SK-N-SH (cell line): ENCODE measurements at regions not wholly inside any gene's neighbourhood (a gene's known extent, or its start where the extent isn't known, plus 50 kb on each side); places are given as distances from the start of the nearest gene placed in this dataset.

Experiments
- CTCF ChIA-PET: fragments of 300-600, 350-600 bp; formaldehyde crosslinking; extraction: SDS; loops from one replicate; lab custom pipeline; 2021; lab: Yijun Ruan, JAX
- POLR2A ChIA-PET: fragments of 350-600 bp; sonication (Branson Sonifier 250); formaldehyde crosslinking; extraction: SDS; loops from one replicate; lab custom pipeline; 2020; ENCODE audit warnings: antibody characterized with exemption, inconsistent platforms; lab: Yijun Ruan, JAX
- DNase-seq: peaks from one replicate; pipeline ENCODE4 v3.0.0; 2012
- H2AFZ ChIP-seq: fragments of 200-600 bp; sonication (generic); 2 replicates; pipeline ENCODE4 v1.8.1; 2016; ENCODE audit warnings: antibody characterized with exemption, mild to moderate bottlenecking, low read depth
- H3F3A ChIP-seq: fragments of 200-600 bp; sonication (generic); replicated peaks from 2 replicates; pipeline ENCODE3; 2016; ENCODE audit warnings: antibody characterized with exemption, mild to moderate bottlenecking; ENCODE audit not compliant: insufficient read depth
- H3K27ac ChIP-seq, 2 experiments: fragments of 200-500 bp in 1 of 2; fragments of 200-600 bp in 1 of 2; sonication (Bioruptor generic) in 1 of 2; sonication (generic), shearing (Covaris generic) in 1 of 2; 2 replicates each; pipeline versions ENCODE4 v1.5.1 to v1.6.1; 2014 to 2016; ENCODE audit warnings: low read depth in 2 of 2, inconsistent platforms in 1 of 2, low read length in 1 of 2, mild to moderate bottlenecking in 1 of 2, mixed read lengths in 1 of 2
- H3K27me3 ChIP-seq: fragments of 200-600 bp; sonication (generic), shearing (Covaris generic); 2 replicates; pipeline ENCODE4 v1.6.1; 2016; ENCODE audit warnings: mixed run types; ENCODE audit not compliant: insufficient read depth
- H3K36me3 ChIP-seq, 2 experiments: fragments of 200-500 bp in 1 of 2; fragments of 200-600 bp in 1 of 2; sonication (Bioruptor generic) in 1 of 2; sonication (generic) in 1 of 2; replicated peaks in 1 of 2; 2 replicates each; pipeline versions ENCODE3 to v1.5.1; 2014 to 2016; ENCODE audit warnings: low read length in 1 of 2, mild to moderate bottlenecking in 1 of 2; ENCODE audit not compliant: insufficient read depth in 2 of 2, control insufficient read depth in 1 of 2
- H3K4me1 ChIP-seq, 2 experiments: fragments of 200-500 bp in 1 of 2; fragments of 200-600 bp in 1 of 2; sonication (Bioruptor generic) in 1 of 2; sonication (generic), shearing (Covaris generic) in 1 of 2; 2 replicates each; pipeline versions ENCODE4 v1.5.1 to v1.6.1; 2014 to 2016; ENCODE audit warnings: low read depth in 1 of 2, low read length in 1 of 2, mixed run types in 1 of 2; ENCODE audit not compliant: insufficient read depth in 2 of 2, control insufficient read depth in 1 of 2
- H3K4me2 ChIP-seq: fragments of 200-600 bp; sonication (generic), shearing (Covaris generic); 2 replicates; pipeline ENCODE4 v1.6.1; 2017; ENCODE audit warnings: mixed run types
- H3K4me3 ChIP-seq, 2 experiments: fragments of 200-500 bp in 1 of 2; fragments of 200-600 bp in 1 of 2; sonication (Bioruptor generic) in 1 of 2; sonication (generic), shearing (Covaris generic) in 1 of 2; 2 replicates each; pipeline versions ENCODE4 v1.5.1 to v1.8.1; 2014 to 2016; ENCODE audit warnings: low read depth in 2 of 2, inconsistent platforms in 1 of 2, low read length in 1 of 2, mild to moderate bottlenecking in 1 of 2, mixed read lengths in 1 of 2, moderate library complexity in 1 of 2
- H3K79me2 ChIP-seq: fragments of 200-600 bp; sonication (generic); 2 replicates; pipeline ENCODE4 v1.8.1; 2017; ENCODE audit warnings: mild to moderate bottlenecking; ENCODE audit not compliant: insufficient read depth
- H3K9ac ChIP-seq: fragments of 200-600 bp; sonication (generic); 2 replicates; pipeline ENCODE4 v1.6.1; 2017; ENCODE audit warnings: mixed run types
- H3K9me2 ChIP-seq: fragments of 200-600 bp; sonication (generic); 2 replicates; pipeline ENCODE4 v1.6.1; 2017; ENCODE audit warnings: mixed run types
- H3K9me3 ChIP-seq: fragments of 200-600 bp; sonication (generic); 2 replicates; pipeline ENCODE4 v1.6.1; 2017; ENCODE audit warnings: mixed run types, mild to moderate bottlenecking, moderate library complexity
- H4K20me1 ChIP-seq: fragments of 200-600 bp; sonication (generic); 2 replicates; pipeline ENCODE4 v1.6.1; 2017; ENCODE audit warnings: mild to moderate bottlenecking, mixed run types; ENCODE audit not compliant: insufficient read depth
- EP300 ChIP-seq, 2 experiments: IDR thresholded peaks; 2 replicates each; pipeline versions ENCODE4 v1.4.0 to v1.6.1; 2012; ENCODE audit warnings: borderline replicate concordance in 1 of 2, low read depth in 1 of 2, low read length in 1 of 2
- EZH2phosphoT487 ChIP-seq: fragments of 200-600 bp; sonication (generic); IDR thresholded peaks from 2 replicates; pipeline ENCODE4 v1.6.1; 2017; ENCODE audit warnings: low read depth, mixed run types, mild to moderate bottlenecking, antibody characterized with exemption, moderate library complexity, borderline replicate concordance
- FOXM1 ChIP-seq: IDR thresholded peaks from 2 replicates; pipeline ENCODE4 v1.4.0; 2012; ENCODE audit warnings: low read depth, mild to moderate bottlenecking
- GATA2 ChIP-seq: sonication (generic); formaldehyde crosslinking; IDR thresholded peaks from 2 replicates; pipeline ENCODE4 v1.5.0; 2020; ENCODE audit warnings: mild to moderate bottlenecking, missing genetic modification reagents
- MAX ChIP-seq: IDR thresholded peaks from 2 replicates; pipeline ENCODE4 v1.4.0; 2012; ENCODE audit warnings: low read depth
- MEF2A ChIP-seq: IDR thresholded peaks from 2 replicates; pipeline ENCODE4 v1.4.0; 2012; ENCODE audit warnings: low read depth, borderline replicate concordance
- MXI1 ChIP-seq: IDR thresholded peaks from 2 replicates; pipeline ENCODE4 v1.6.1; 2012; ENCODE audit warnings: mild to moderate bottlenecking, low read depth, low read length, improper control_type of control experiment
- POLR2AphosphoS5 ChIP-seq: IDR thresholded peaks from 2 replicates; pipeline ENCODE4 v1.6.1; 2012; ENCODE audit warnings: low read depth, low read length
- RCOR1 ChIP-seq: fragments of 150-350 bp; IDR thresholded peaks from 2 replicates; pipeline ENCODE4 v1.6.1; 2017; ENCODE audit warnings: antibody characterized with exemption, low read length
- SMC3 ChIP-seq: IDR thresholded peaks from 2 replicates; pipeline ENCODE4 v1.6.1; 2012; ENCODE audit warnings: low read depth, low read length, improper control_type of control experiment
- YY1 ChIP-seq: IDR thresholded peaks from 2 replicates; pipeline ENCODE4 v1.4.0; 2012; ENCODE audit warnings: low read depth, mild to moderate bottlenecking
- WGBS: methylation state at CpG from one replicate; pipeline ENCODE4 v1.1.6; 2017; ENCODE audit warnings: low lambda C conversion rate; 5-methylcytosine and 5-hydroxymethylcytosine counted together
- TF ChIP-seq, protein P1 (sequence below): IDR thresholded peaks from 2 replicates; pipeline ENCODE4 v1.4.0; 2012; ENCODE audit warnings: low read depth, borderline replicate concordance
- TF ChIP-seq, protein P2 (sequence below): IDR thresholded peaks from 2 replicates; pipeline ENCODE4 v1.4.0; 2012; ENCODE audit warnings: low read depth, borderline replicate concordance

DNA sequence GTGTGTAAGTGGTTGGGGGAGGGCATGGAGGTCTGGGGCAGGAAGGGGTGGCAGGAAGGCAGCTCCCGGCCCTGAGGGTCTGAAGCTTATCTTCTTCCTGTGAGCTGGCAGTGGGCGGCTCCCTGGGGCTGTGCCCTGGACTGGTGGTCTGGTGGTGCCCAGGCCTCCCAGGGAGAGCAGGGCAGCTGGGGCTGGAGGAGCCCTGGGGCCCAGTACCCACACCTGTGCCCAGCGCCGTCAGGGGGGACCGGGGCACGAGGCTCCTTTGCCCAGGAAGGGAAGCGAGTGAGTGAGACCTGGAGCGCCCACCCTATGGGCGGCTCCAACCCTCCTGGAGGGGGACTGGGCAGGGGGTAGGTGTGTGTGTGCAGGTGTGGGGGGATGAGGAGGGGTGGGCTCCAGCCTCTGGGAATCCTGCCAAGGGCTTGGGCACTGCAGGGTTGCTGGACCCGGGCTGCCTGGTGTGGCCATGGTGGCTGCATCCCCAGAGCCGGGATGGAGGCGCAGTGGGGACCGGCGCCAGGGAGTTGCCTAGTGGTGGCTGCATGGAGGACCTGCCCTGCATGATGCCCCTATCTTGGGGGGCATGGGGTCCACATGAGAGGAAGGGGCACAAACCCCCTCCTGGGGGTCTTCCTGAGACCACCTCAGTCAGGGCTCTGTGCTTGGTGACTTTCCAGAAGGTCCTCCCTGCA lies 353.6 kb downstream of the TMEM121 start:
- Histone ChIP-seq H3K4me1 (peaks cover 0 to 39% of the 10 kb centered on the region in 2 experiments; a peak in 1 of 4 replicates), H3K27ac (peak overlapping the region in 1 of 2 experiments; percentile 89; a peak in 2 of 4 replicates), H3K4me3 (no peak overlapping the region), H3K27me3 (no peaks in the 10 kb centered on the region), H2AFZ (no peak overlapping the region), H3K9me3 (no peaks in the 10 kb centered on the region), H3K4me2 (no peak overlapping the region), H3K79me2 (no peaks in the 10 kb centered on the region), H3K9ac (no peak overlapping the region), H4K20me1 (no peaks in the 10 kb centered on the region), H3K9me2 (no peaks in the 10 kb centered on the region), H3K36me3 (no peaks in the 10 kb centered on the region), H3F3A (no peaks in the 10 kb centered on the region)
- 29% methylated on average over 2 of the region's 14 CpGs for WGBS
- peak; percentile 88 for DNase-seq
- ChIA-PET CTCF (interaction anchor here (0.7 to 1.0 kb wide), 3 partner anchors 19 to 52 kb away, joined by 3 to 4 read pairs (median 3); no protein-coding TSS in a partner anchor), POLR2A (interaction anchor here (1.1 to 2.4 kb wide), 4 partner anchors 10 to 27 kb away, joined by 5 to 11 read pairs (median 8); no protein-coding TSS in a partner anchor)
- TF ChIP-seq RCOR1 (no peak), GATA2 (CRISPR knock-in tag) (peak; percentile 63), EP300 (IDR thresholded peaks at IDR 0.05; ENCODE audit: borderline replicate concordance in 1 of 2, low read depth in 1 of 2, low read length in 1 of 2) (peak in 1 of 2 experiments; percentile 86; a peak in 2 of 4 replicates), YY1 (no peak)

- CTCF ChIA-PET: no interaction called here
- Histone ChIP-seq H3K9me3 (no peaks in the 10 kb centered on the region), H3K79me2 (no peaks in the 10 kb centered on the region)
These were observed 354.2 kb downstream of the TMEM121 start for GRCh38 chr14:105880616-105881015.

More at GRCh38 chr14:105880616-105881015, 354.2 kb downstream of the TMEM121 start:
- POLR2A ChIA-PET: interaction anchor here (2.4 kb wide), 1 partner anchor 9 kb away, joined by 11 read pairs; no protein-coding TSS in a partner anchor
- Histone ChIP-seq H3F3A (no peaks in the 10 kb centered on the region), H3K4me1 (peaks cover 0 to 44% of the 10 kb centered on the region in 2 experiments; a peak in 1 of 4 replicates), H3K27me3 (no peaks in the 10 kb centered on the region), H3K4me2 (no peak overlapping the region), H3K27ac (peak overlapping the region in 1 of 2 experiments; percentile 89; a peak in 2 of 4 replicates), H3K4me3 (no peak overlapping the region), H4K20me1 (no peaks in the 10 kb centered on the region), H2AFZ (no peak overlapping the region), H3K9ac (no peak overlapping the region), H3K36me3 (no peaks in the 10 kb centered on the region), H3K9me2 (no peaks in the 10 kb centered on the region)
- TF ChIP-seq, protein P1, sequence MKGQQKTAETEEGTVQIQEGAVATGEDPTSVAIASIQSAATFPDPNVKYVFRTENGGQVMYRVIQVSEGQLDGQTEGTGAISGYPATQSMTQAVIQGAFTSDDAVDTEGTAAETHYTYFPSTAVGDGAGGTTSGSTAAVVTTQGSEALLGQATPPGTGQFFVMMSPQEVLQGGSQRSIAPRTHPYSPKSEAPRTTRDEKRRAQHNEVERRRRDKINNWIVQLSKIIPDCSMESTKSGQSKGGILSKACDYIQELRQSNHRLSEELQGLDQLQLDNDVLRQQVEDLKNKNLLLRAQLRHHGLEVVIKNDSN: no peak
- TF ChIP-seq, protein P2, sequence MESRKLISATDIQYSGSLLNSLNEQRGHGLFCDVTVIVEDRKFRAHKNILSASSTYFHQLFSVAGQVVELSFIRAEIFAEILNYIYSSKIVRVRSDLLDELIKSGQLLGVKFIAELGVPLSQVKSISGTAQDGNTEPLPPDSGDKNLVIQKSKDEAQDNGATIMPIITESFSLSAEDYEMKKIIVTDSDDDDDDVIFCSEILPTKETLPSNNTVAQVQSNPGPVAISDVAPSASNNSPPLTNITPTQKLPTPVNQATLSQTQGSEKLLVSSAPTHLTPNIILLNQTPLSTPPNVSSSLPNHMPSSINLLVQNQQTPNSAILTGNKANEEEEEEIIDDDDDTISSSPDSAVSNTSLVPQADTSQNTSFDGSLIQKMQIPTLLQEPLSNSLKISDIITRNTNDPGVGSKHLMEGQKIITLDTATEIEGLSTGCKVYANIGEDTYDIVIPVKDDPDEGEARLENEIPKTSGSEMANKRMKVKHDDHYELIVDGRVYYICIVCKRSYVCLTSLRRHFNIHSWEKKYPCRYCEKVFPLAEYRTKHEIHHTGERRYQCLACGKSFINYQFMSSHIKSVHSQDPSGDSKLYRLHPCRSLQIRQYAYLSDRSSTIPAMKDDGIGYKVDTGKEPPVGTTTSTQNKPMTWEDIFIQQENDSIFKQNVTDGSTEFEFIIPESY: no peak
- TF ChIP-seq EP300 (IDR thresholded peaks at IDR 0.05; ENCODE audit: borderline replicate concordance in 1 of 2, low read depth in 1 of 2, low read length in 1 of 2) (no peak), MXI1 (no peak), SMC3 (no peak), FOXM1 (no peak), MEF2A (no peak), MAX (no peak), POLR2AphosphoS5 (no peak), EZH2phosphoT487 (no peak)
- WGBS: 44% methylated on average over 8 of the region's 11 CpGs
- no peak for DNase-seq
